ENCODE measurements at regions not wholly inside any gene's neighbourhood (a gene's known extent, or its start where the extent isn't known, plus 50 kb on each side); places are given as distances from the start of the nearest gene placed in this dataset.

DNA sequence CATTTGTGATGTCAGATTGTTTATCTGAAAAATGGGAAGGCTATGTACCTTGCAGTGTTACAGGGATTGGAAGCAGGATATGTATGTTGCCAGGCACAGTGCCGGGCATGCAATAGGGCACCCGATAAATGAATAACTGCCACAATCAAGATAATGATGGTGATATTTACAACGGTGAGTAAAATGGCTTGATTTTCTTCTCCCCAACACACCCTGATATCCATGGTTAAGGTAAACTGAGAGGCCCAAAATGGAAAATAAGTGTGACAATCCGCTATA, 108.3 kb downstream of the CYP26A1 start:
- no peaks in the 10 kb centered on the region for H3K36me3 ChIP-seq
- no peaks in the 10 kb centered on the region for H3K27me3 ChIP-seq
- ATAC-seq (ENCODE audit: low FRiP score in 2 of 2) = no peak
- no peaks in the 10 kb centered on the region for H3K9me3 ChIP-seq
- 75 to 84% methylated on average over 4 of the region's 4 CpGs for WGBS, 2 donors
- no peak overlapping the region for H3K27ac ChIP-seq
- no peak for DNase-seq
- H3K4me3 ChIP-seq = no peak overlapping the region
- TF ChIP-seq POLR2AphosphoS5 (IDR thresholded peaks at IDR 0.05) (no peak), EP300 (IDR thresholded peaks at IDR 0.05) (no peak), POLR2A (IDR thresholded peaks at IDR 0.05) (no peak)
- TF ChIP-seq, protein P1, sequence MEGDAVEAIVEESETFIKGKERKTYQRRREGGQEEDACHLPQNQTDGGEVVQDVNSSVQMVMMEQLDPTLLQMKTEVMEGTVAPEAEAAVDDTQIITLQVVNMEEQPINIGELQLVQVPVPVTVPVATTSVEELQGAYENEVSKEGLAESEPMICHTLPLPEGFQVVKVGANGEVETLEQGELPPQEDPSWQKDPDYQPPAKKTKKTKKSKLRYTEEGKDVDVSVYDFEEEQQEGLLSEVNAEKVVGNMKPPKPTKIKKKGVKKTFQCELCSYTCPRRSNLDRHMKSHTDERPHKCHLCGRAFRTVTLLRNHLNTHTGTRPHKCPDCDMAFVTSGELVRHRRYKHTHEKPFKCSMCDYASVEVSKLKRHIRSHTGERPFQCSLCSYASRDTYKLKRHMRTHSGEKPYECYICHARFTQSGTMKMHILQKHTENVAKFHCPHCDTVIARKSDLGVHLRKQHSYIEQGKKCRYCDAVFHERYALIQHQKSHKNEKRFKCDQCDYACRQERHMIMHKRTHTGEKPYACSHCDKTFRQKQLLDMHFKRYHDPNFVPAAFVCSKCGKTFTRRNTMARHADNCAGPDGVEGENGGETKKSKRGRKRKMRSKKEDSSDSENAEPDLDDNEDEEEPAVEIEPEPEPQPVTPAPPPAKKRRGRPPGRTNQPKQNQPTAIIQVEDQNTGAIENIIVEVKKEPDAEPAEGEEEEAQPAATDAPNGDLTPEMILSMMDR (IDR thresholded peaks at IDR 0.05) = no peak
- H3K4me1 ChIP-seq = no peaks in the 10 kb centered on the region

DNA sequence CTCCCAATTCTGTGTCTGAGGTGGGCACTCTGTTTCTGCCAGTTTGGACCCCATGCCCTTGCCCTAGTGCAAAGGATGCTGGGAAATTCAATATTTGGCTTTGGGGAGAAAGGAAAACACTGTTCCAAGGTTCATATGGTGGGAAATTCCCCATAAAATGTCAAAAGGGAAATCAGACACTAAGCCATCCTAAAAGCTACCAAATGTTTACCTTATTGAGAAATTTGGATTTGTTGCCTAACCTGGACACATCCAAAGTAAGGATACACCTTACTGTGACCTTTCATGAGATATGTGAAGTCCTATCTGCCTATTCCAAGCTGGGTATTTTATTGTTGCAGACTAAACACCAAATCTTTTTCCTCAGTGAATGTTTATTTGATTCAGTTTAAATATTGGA, 109.1 kb downstream of the CYP26A1 start:
- no peaks in the 10 kb centered on the region for H3K9me3 ChIP-seq
- no peak for ATAC-seq (ENCODE audit: low FRiP score in 2 of 2)
- H3K4me1 ChIP-seq = no peaks in the 10 kb centered on the region
- TF ChIP-seq POLR2A (IDR thresholded peaks at IDR 0.05) = no peak
- TF ChIP-seq POLR2AphosphoS5 (IDR thresholded peaks at IDR 0.05) = no peak
- TF ChIP-seq, protein P1 (IDR thresholded peaks at IDR 0.05) = no peak
- no peak for TF ChIP-seq EP300 (IDR thresholded peaks at IDR 0.05)
- H3K4me3 ChIP-seq = no peak overlapping the region
- no peak overlapping the region for H3K27ac ChIP-seq
- DNase-seq = no peak
- no peaks in the 10 kb centered on the region for H3K36me3 ChIP-seq
- no peaks in the 10 kb centered on the region for H3K27me3 ChIP-seq

DNA sequence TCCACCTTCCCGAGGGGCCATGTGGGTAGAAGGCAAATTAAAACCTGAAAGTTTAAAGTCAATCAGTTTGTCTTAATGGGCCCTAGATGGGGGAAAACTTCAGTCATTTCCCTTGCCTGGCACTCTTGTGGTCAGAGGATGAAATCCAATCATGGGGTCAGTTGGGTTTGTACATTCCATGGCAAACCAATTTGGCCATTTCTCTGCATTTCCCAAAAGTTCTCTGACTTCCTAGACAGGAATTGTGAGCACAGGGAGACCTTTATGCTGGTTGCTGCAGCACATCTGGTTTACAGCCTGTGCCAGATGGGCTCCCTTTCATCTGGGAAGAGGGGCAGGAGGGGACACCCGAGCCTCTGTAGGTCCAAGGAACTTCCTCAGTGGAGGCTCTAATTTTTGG, 113.0 kb downstream of the CYP26A1 start:
- WGBS, 2 donors = 74 to 78% methylated on average over 2 of the region's 2 CpGs
- no peak for TF ChIP-seq EP300 (IDR thresholded peaks at IDR 0.05)
- Histone ChIP-seq H3K4me3 (no peak overlapping the region), H3K27me3 (no peaks in the 10 kb centered on the region), H3K4me1 (peaks cover 0 to 9% (median 3%) of the 10 kb centered on the region in 4 donors), H3K36me3 (no peaks in the 10 kb centered on the region), H3K9me3 (no peaks in the 10 kb centered on the region), H3K27ac (no peak overlapping the region)
- DNase-seq (no peak), ATAC-seq (ENCODE audit: low FRiP score in 2 of 2) (no peak)

DNA sequence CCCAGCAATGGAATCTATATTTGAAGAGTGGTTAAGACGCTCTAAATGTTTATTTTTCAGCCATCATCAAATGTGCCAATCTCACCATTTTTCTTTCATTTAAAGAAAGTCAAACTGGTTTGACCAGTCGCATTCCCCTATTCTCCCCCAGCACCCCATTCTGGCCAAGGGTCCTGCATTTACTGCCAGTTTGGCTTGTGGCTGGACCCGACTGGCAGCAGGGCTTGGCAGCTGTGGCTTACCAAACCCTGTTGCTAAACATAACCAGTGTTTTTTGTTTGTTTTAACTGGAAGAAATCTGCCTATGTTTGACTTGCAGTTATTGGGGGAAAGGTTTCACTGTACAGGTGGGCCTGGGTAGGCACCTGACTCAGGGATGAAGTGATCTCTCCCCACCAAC, 116.3 kb downstream of the CYP26A1 start:
- DNase-seq = no peak
- 66 to 74% methylated on average over 3 of the region's 3 CpGs for WGBS, 2 donors
- Histone ChIP-seq H3K27me3 (no peaks in the 10 kb centered on the region), H3K36me3 (no peaks in the 10 kb centered on the region), H3K4me1 (peaks cover 0 to 9% (median 3%) of the 10 kb centered on the region in 4 donors), H3K4me3 (no peak overlapping the region), H3K9me3 (no peaks in the 10 kb centered on the region), H3K27ac (no peak overlapping the region)
- ATAC-seq (ENCODE audit: low FRiP score in 2 of 2) = no peak
- TF ChIP-seq POLR2AphosphoS5 (IDR thresholded peaks at IDR 0.05) = no peak
- TF ChIP-seq, protein P1 (IDR thresholded peaks at IDR 0.05) = no peak
- TF ChIP-seq POLR2A (IDR thresholded peaks at IDR 0.05) = no peak
- TF ChIP-seq EP300 (IDR thresholded peaks at IDR 0.05) = no peak

DNA sequence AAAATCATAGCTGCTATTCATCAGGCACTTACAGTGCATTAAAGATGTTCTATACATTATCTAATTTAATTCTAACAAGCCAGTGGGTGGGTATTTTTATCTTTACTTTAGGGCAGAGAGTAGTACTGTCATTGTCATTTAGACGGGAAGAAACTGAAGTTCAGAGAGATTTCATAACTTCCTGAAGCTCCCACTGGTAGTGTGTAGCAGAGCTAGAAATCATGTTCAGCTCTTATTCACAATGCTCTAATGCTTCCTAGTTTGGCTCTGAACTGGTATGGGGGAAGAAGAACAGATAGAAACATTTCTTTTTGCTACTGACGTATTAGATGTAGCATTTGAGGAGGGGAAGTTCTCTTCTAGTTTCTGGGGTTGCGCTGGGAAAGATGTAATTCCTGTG, 116.7 kb downstream of the CYP26A1 start:
- ATAC-seq (ENCODE audit: low FRiP score in 2 of 2) (no peak), DNase-seq (no peak)
- Histone ChIP-seq H3K36me3 (no peaks in the 10 kb centered on the region), H3K27ac (no peak overlapping the region), H3K4me1 (peaks cover 0 to 9% (median 3%) of the 10 kb centered on the region in 4 donors), H3K4me3 (no peak overlapping the region), H3K27me3 (no peaks in the 10 kb centered on the region), H3K9me3 (no peaks in the 10 kb centered on the region)
- no peak for TF ChIP-seq EP300 (IDR thresholded peaks at IDR 0.05)
- no peak for TF ChIP-seq POLR2A (IDR thresholded peaks at IDR 0.05)
- TF ChIP-seq, protein P1 (IDR thresholded peaks at IDR 0.05) = no peak
- no peak for TF ChIP-seq POLR2AphosphoS5 (IDR thresholded peaks at IDR 0.05)
- 26 to 48% methylated on average over 3 of the region's 3 CpGs for WGBS, 2 donors

Data from upper lobe of left lung (tissue), 6 donors.